AG09309 (cell line): ENCODE measurements at regions not wholly inside any gene's neighbourhood (a gene's known extent, or its start where the extent isn't known, plus 50 kb on each side); places are given as distances from the start of the nearest gene placed in this dataset.

Experiments used
- DNase-seq: peaks from one replicate; pipeline ENCODE4 v3.0.0-alpha.2; 2010; ENCODE audit warnings: low read depth
- H3K4me3 ChIP-seq: 2 replicates; pipeline ENCODE4 v1.5.1; 2011; ENCODE audit warnings: mild to moderate bottlenecking, low read depth, low read length, moderate library complexity; ENCODE audit not compliant: control insufficient read depth
- TF ChIP-seq, protein P1 (sequence below): IDR thresholded peaks from 2 replicates; pipeline ENCODE4 v1.5.1; 2011; ENCODE audit warnings: mild to moderate bottlenecking, low read depth, low read length, inconsistent platforms; ENCODE audit not compliant: insufficient read depth, control insufficient read depth; ENCODE audit errors: missing control alignments

DNA sequence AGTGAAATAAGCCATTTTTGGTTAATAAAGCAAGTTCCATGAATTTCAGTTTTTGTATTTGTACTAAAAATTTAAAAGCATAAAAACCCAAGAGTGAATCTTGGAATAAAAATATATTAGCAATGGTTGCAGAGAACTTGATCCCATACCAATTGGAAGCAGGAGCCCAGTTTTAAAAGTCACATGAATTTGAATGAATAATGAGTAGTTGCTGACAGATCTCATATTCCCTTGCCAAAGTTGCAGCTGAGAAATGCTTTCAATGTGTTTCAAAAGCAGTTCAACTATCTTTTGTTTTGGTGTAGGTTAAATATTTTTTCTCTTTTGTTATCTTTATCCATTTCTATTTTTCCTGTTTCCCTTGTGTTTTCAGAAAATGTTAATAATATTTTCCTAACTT is 818.6 kb downstream of the CDH18 start:
- TF ChIP-seq, protein P1, sequence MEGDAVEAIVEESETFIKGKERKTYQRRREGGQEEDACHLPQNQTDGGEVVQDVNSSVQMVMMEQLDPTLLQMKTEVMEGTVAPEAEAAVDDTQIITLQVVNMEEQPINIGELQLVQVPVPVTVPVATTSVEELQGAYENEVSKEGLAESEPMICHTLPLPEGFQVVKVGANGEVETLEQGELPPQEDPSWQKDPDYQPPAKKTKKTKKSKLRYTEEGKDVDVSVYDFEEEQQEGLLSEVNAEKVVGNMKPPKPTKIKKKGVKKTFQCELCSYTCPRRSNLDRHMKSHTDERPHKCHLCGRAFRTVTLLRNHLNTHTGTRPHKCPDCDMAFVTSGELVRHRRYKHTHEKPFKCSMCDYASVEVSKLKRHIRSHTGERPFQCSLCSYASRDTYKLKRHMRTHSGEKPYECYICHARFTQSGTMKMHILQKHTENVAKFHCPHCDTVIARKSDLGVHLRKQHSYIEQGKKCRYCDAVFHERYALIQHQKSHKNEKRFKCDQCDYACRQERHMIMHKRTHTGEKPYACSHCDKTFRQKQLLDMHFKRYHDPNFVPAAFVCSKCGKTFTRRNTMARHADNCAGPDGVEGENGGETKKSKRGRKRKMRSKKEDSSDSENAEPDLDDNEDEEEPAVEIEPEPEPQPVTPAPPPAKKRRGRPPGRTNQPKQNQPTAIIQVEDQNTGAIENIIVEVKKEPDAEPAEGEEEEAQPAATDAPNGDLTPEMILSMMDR = no peak
- DNase-seq = no peak
- no peak overlapping the region for H3K4me3 ChIP-seq

- TF ChIP-seq, protein P1 = no peak
- no peak for DNase-seq
- no peak overlapping the region for H3K4me3 ChIP-seq
These were observed 815.0 kb downstream of the CDH18 start for GRCh38 chr5:19172926-19173470.

DNA sequence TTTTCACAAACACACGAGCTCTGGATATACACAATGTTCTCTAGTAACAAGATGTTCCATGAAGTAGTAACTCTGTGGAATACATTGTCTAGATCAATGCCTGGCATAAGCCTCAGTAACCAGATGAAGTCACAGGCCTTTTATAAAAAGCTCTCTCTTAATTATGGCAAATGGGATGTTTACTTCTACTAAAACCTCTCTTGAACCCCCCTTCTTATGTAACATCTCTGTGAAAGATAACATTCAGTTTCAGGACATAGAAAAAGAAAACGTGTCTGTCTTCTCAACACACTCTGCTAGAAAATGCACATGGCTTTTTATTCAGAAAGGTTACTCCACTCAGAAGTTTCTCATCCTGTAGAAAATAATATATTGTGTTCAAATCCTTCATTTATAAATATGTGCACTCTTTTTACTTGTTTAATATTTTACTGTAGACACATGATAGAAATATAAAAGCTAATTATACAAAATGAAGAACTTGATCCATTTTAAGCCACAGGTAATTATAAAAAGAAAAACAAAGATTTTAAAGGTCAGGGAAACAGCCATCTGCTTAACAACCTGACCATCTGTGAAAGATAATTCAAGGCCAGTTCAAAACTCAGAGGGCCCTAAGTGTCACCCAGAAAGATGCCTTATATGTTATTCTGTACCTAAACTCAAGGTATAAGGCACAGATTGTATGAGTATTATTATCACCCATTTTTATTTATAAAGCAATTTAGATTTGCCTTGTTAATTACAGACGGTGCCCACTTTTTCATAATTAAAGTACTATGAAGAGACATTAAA is 812.0 kb downstream of the CDH18 start:
- DNase-seq = no peak
- TF ChIP-seq, protein P1 = no peak
- no peak overlapping the region for H3K4me3 ChIP-seq

GRCh38 chr5:19179571-19179970 is 808.4 kb downstream of the CDH18 start:
- TF ChIP-seq, protein P1 = no peak
- DNase-seq = no peak

GRCh38 chr5:19189176-19189575 is 798.8 kb downstream of the CDH18 start:
- DNase-seq = no peak
- TF ChIP-seq, protein P1 = no peak
- no peak overlapping the region for H3K4me3 ChIP-seq

More at GRCh38 chr5:19179571-19179970, 808.4 kb downstream of the CDH18 start:
- no peak overlapping the region for H3K4me3 ChIP-seq

DNA sequence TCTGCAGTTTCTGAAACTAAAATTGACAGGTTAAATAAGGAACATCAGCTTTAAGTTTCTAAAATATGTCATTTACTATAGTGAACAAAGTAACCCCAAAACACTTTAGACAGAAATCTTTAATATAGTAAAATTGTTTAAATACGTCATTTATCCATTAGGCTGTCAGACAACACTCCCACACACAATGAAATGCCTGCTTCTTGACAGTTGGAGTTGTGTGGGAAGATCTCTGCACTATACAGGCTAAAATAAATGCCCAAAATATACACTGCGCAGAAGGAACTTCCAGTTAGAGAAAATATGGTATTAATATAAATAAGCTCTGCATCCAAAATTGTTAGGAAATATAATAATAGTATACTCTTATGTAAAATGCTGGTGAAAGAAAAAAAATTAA is 794.4 kb downstream of the CDH18 start:
- no peak overlapping the region for H3K4me3 ChIP-seq

More for the DNA sequence above, 794.4 kb downstream of the CDH18 start:
- DNase-seq = no peak
- TF ChIP-seq, protein P1 = no peak
